Stimulated activated effector memory CD8-positive, alpha-beta T cell treated with anti-CD3 and anti-CD28 coated beads, Interleukin-12 subunit alpha, Interleukin-12 subunit beta, amount 100 ng/mL, for 72 hours (primary cell): ENCODE measurements at regions not wholly inside any gene's neighbourhood (a gene's known extent, or its start where the extent isn't known, plus 50 kb on each side); places are given as distances from the start of the nearest gene placed in this dataset.

Experiments used
- ATAC-seq: fragments of 150-1000 bp; cut with Tn5 transposase; 2 replicates; pipeline ENCODE4 v1.10.0; 2021
- DNase-seq, 2 donors: peaks; one replicate each; pipeline ENCODE4 v3.0.0; 2021 to 2022; ENCODE audit warnings: low spot score in 2 of 2
- H3K27ac Mint-ChIP-seq: one replicate; pipeline ENCODE4 v1.8.0; 2022; ENCODE audit warnings: mild to moderate bottlenecking, mixed read lengths
- H3K36me3 Mint-ChIP-seq: one replicate; pipeline ENCODE4 v1.8.0; 2022; ENCODE audit warnings: mild to moderate bottlenecking, mixed read lengths
- H3K4me1 Mint-ChIP-seq: one replicate; pipeline ENCODE4 v1.8.0; 2022; ENCODE audit warnings: mixed read lengths
- H3K4me3 Mint-ChIP-seq: one replicate; pipeline ENCODE4 v1.8.0; 2022; ENCODE audit warnings: mild to moderate bottlenecking, mixed read lengths
- H3K9me3 Mint-ChIP-seq: one replicate; pipeline ENCODE4 v1.8.0; 2022; ENCODE audit warnings: mixed read lengths

- Mint-ChIP-seq H3K4me3 (no peak overlapping the region), H3K9me3 (peaks cover 3% of the 10 kb centered on the region), H3K4me1 (no peaks in the 10 kb centered on the region), H3K27ac (no peak overlapping the region), H3K36me3 (no peaks in the 10 kb centered on the region)
- DNase-seq (no peak), ATAC-seq (no peak)
Measured at GRCh38 chr4:13267091-13267490, 217.0 kb downstream of the RAB28 start.

DNA sequence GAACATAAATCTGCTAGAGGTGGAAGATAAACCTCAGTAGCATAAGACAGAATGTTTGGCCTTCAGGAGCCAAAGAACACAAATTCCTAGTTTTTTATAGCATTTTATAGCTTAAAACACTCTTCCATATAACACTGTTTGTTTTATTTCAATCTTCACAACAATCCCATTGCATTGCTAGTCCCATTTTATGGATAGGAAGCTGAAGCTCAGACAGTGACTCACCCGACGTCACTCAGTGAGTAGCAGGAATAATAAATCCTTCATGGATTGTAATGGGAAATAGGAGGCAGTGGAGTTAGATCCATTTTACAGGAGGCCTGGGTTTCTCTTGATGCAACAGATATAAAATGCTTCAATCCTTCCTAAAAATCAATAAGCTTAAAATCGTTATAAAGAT, 217.5 kb downstream of the RAB28 start:
- ATAC-seq, result no peak
- peaks cover 3% of the 10 kb centered on the region for H3K9me3 Mint-ChIP-seq
- H3K36me3 Mint-ChIP-seq, result no peaks in the 10 kb centered on the region
- no peaks in the 10 kb centered on the region for H3K4me1 Mint-ChIP-seq
- no peak overlapping the region for H3K4me3 Mint-ChIP-seq
- H3K27ac Mint-ChIP-seq, result no peak overlapping the region
- no peak for DNase-seq

GRCh38 chr4:13263967-13264525, 220.1 kb downstream of the RAB28 start:
- peak; percentile 69 for ATAC-seq
- no peaks in the 10 kb centered on the region for H3K4me1 Mint-ChIP-seq
- no peak overlapping the region for H3K27ac Mint-ChIP-seq
- no peak for DNase-seq
- no peaks in the 10 kb centered on the region for H3K36me3 Mint-ChIP-seq
- H3K4me3 Mint-ChIP-seq, result no peak overlapping the region
- H3K9me3 Mint-ChIP-seq, result no peaks in the 10 kb centered on the region

- Mint-ChIP-seq H3K36me3 (no peaks in the 10 kb centered on the region), H3K4me1 (no peaks in the 10 kb centered on the region), H3K27ac (no peak overlapping the region), H3K9me3 (peaks cover 4% of the 10 kb centered on the region), H3K4me3 (no peak overlapping the region)
- no peak for DNase-seq
- no peak for ATAC-seq
Measured at GRCh38 chr4:13262816-13263215, 221.3 kb downstream of the RAB28 start.

DNA sequence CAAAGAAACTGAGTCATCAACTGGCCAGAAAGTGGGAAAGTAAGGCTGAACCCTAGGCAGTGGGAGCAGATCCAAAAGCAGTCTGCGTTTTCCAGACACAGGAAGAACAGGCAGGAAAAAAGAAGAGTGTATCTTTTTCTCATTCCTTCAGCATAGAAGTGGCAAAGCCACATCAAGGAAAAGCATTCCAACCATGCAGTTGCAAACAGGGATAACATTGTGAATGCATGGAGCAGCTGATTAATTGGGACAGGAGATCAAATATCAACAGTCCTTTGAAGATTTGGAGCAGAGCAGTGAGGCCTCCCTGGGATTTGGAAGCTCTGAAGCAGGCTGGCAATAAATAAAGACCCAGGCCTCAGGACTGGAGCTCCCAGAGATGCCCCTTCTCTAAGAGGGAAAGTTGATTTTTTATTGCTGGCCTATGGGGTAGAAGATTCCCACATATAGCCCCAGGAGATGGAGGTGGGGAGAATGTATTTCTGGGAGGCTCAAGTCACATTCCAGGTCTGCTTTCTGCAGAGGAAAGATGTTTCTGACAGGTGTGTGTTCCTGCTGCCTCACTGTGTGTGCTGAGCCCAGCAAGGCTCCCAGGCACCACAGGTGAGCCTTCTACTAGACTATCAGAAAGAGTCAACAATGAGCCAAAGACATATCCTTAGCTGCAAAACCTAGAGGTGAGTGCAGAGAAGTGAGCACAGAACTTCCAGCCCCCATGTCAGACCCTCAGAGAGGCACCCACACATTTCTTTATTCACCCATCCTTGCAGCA, 222.5 kb downstream of the RAB28 start:
- Mint-ChIP-seq H3K36me3 (no peaks in the 10 kb centered on the region), H3K27ac (no peak overlapping the region), H3K4me3 (no peak overlapping the region), H3K4me1 (no peaks in the 10 kb centered on the region), H3K9me3 (peaks cover 7% of the 10 kb centered on the region)
- ATAC-seq (no peak), DNase-seq (no peak)

GRCh38 chr4:13260513-13260912, 223.6 kb downstream of the RAB28 start:
- Mint-ChIP-seq H3K36me3 (no peaks in the 10 kb centered on the region), H3K4me1 (no peaks in the 10 kb centered on the region), H3K4me3 (no peak overlapping the region), H3K9me3 (peaks cover 7% of the 10 kb centered on the region), H3K27ac (no peak overlapping the region)
- DNase-seq, result no peak
- ATAC-seq, result no peak

DNA sequence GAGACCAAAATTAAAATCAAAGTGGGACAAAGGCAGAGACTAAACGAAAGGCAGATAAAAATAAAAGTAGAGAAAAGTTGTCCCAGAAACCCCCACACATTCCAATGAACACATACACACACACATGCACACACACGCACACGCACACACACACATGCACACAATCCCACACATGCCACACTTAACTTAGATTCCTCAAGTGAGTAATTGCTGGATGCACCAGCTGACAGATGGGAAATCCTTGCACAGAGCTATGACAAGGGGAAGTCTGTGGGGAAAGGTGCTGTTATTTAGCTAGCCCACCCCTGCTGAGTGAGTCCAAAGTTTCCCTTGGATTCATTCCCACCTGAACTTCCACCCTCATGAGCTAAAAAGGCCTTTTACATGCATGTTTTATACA, 233.9 kb downstream of the RAB28 start:
- Mint-ChIP-seq H3K9me3 (peaks cover 16% of the 10 kb centered on the region), H3K4me1 (no peaks in the 10 kb centered on the region), H3K27ac (no peak overlapping the region), H3K4me3 (no peak overlapping the region), H3K36me3 (no peaks in the 10 kb centered on the region)
- no peak for ATAC-seq
- no peak for DNase-seq

DNA sequence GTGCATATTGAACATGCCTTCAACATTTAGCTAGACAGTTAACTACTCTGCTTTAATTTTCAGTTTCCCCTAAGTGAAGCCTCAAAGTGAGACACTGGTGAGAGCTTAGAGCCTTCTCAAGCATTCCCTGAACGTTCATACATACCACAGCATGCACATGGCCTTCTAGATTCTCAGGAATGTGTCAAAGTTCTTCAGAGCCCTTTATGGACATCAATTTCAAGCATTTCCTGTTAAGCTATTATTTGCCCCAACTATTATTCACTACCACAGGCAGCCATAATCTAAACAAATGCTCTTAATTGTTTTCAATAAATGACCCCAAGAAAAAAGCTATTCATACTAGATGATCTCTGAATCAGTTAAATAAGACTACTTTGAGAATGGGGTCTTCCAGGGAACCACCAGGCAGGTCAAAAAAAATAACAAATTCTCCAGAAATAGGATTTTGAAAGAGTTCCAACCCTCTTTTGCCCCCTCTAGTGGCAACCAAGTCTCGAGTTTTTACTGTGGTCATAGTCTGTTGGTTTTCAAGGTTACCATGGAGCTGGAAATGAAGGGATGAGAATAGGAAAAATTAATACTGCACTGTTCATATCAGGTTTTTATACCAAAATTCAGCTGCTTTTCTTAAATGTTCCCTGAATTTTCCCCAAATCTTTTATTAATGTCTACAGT, 235.4 kb downstream of the RAB28 start:
- H3K4me1 Mint-ChIP-seq, result no peaks in the 10 kb centered on the region
- H3K4me3 Mint-ChIP-seq, result no peak overlapping the region
- H3K36me3 Mint-ChIP-seq, result no peaks in the 10 kb centered on the region
- DNase-seq (no peak), ATAC-seq (no peak)
- H3K9me3 Mint-ChIP-seq, result peaks cover 16% of the 10 kb centered on the region
- H3K27ac Mint-ChIP-seq, result no peak overlapping the region

DNA sequence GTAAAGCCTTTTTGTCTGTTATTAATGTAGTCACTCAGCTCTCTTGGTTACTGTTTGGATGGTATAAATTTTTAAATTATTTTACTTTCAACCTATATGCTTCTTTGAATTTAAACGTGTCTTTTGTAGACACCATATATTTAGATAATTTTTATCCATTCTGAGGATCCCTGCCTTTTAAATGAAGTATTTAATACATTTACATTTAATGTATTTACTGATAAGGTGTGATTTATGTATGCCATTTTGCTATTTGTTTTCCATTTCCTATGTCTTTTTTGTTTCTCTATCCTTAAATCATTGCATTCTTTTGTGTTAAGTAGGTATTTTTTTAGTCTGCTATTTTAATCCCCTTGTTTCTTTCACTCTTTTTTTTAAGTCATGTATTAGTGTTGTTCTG, 238.0 kb downstream of the RAB28 start:
- Mint-ChIP-seq H3K27ac (no peak overlapping the region), H3K4me1 (no peaks in the 10 kb centered on the region), H3K36me3 (no peaks in the 10 kb centered on the region), H3K9me3 (peaks cover 20% of the 10 kb centered on the region), H3K4me3 (no peak overlapping the region)
- no peak for DNase-seq
- ATAC-seq, result no peak

- no peak for DNase-seq
- Mint-ChIP-seq H3K9me3 (peaks cover 20% of the 10 kb centered on the region), H3K36me3 (no peaks in the 10 kb centered on the region), H3K4me1 (no peaks in the 10 kb centered on the region), H3K4me3 (no peak overlapping the region), H3K27ac (no peak overlapping the region)
- no peak for ATAC-seq
Measured at GRCh38 chr4:13244444-13244843, 239.7 kb downstream of the RAB28 start.

DNA sequence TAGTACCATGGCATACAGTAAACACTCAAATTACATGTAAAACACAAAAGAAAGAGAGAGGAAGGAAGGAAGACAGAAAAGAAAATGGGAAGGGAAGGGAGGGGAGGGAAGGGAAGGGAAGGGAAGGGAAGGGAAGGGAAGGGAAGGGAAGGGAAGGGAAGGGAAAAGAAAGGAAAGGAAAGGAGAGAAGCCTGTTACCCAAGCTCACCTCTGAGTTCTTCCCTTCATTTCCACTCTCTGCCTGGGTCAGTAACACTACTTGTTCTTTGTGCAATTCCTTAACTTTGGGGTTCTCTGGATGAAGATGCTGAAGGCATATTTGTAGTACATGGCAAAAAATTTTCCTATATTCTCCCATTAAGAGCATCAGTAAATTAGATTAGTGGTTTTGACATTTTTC, 241.0 kb downstream of the RAB28 start:
- Mint-ChIP-seq H3K9me3 (peaks cover 16% of the 10 kb centered on the region), H3K4me3 (no peak overlapping the region), H3K4me1 (no peaks in the 10 kb centered on the region), H3K27ac (no peak overlapping the region), H3K36me3 (no peaks in the 10 kb centered on the region)
- no peak for ATAC-seq
- DNase-seq, result no peak

DNA sequence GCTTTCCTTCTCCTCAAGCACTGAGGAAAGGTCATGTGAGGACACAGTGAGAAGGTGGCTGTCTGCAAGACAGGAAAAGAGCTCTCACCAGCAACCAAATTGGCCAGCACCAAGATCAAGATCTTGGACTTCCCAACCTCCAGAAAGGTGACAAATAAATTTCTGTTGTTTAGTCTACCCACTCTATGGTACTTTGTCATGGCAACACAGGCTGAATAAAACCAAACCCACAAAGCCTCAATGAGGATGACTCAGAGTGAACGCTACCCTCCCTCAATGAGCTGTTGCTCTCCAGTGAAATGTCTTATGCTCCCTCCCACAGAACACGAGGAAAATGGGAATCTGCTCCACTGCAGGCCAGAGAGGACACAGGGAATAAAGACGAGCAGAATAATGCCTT, 244.1 kb downstream of the RAB28 start:
- no peak for DNase-seq
- H3K36me3 Mint-ChIP-seq, result no peaks in the 10 kb centered on the region
- H3K27ac Mint-ChIP-seq, result no peak overlapping the region
- no peaks in the 10 kb centered on the region for H3K4me1 Mint-ChIP-seq
- no peak overlapping the region for H3K4me3 Mint-ChIP-seq
- peak; percentile 90 for ATAC-seq
- peaks cover 7% of the 10 kb centered on the region for H3K9me3 Mint-ChIP-seq

GRCh38 chr4:13238936-13239335, 245.2 kb downstream of the RAB28 start:
- H3K4me3 Mint-ChIP-seq, result no peak overlapping the region
- no peaks in the 10 kb centered on the region for H3K4me1 Mint-ChIP-seq
- H3K9me3 Mint-ChIP-seq, result peaks cover 10% of the 10 kb centered on the region
- no peaks in the 10 kb centered on the region for H3K36me3 Mint-ChIP-seq
- DNase-seq (no peak), ATAC-seq (no peak)
- no peak overlapping the region for H3K27ac Mint-ChIP-seq

DNA sequence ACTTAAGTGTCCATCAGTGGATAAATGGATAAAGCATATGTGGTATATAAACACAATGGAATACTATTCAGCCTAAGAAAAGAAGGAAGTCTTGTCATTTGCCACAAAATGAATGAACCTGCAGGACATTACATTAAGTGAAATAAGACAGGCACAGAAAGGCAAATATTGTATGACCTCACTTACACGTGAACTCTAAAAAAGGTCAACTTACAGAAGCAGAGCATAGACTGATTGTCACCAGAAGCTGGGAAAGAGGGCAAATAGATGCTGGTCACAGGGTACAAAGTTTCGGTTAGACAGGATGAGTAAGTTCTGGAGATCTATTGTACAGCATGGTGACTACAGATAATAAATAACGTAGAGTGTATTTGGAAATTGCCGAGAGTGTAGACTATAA, 247.7 kb downstream of the RAB28 start:
- no peaks in the 10 kb centered on the region for H3K36me3 Mint-ChIP-seq
- H3K27ac Mint-ChIP-seq, result no peak overlapping the region
- DNase-seq (no peak), ATAC-seq (no peak)
- H3K4me1 Mint-ChIP-seq, result no peaks in the 10 kb centered on the region
- H3K9me3 Mint-ChIP-seq, result peaks cover 12% of the 10 kb centered on the region
- H3K4me3 Mint-ChIP-seq, result no peak overlapping the region

DNA sequence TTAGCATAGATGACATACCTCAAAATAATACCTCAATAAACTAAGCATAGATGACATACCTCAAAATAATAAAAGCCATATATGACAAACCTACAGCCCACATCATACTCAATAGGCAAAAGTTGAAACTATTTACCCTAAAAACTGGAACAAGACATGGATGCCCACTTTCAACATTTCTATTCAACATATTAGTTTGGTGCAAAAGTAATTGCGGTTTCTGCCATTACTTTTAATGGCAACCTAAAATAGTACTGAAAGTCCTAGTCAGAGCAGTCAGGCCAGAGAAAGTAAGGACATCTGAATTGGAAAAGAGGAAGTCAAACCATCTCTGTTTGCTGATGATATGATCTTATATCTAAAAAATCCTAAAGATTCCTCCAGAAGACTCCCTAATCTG, 250.4 kb downstream of the RAB28 start:
- H3K27ac Mint-ChIP-seq, result no peak overlapping the region
- ATAC-seq (no peak), DNase-seq (no peak)
- H3K4me3 Mint-ChIP-seq, result no peak overlapping the region
- peaks cover 27% of the 10 kb centered on the region for H3K9me3 Mint-ChIP-seq
- H3K36me3 Mint-ChIP-seq, result no peaks in the 10 kb centered on the region
- no peaks in the 10 kb centered on the region for H3K4me1 Mint-ChIP-seq

GRCh38 chr4:13219971-13220370, 264.2 kb downstream of the RAB28 start:
- Mint-ChIP-seq H3K27ac (no peak overlapping the region), H3K9me3 (peaks cover 7% of the 10 kb centered on the region), H3K4me1 (no peaks in the 10 kb centered on the region), H3K4me3 (no peak overlapping the region), H3K36me3 (no peaks in the 10 kb centered on the region)
- no peak for ATAC-seq
- DNase-seq, result no peak
